IMR-90 (cell line): ENCODE measurements at regions not wholly inside any gene's neighbourhood (a gene's known extent, or its start where the extent isn't known, plus 50 kb on each side); places are given as distances from the start of the nearest gene placed in this dataset.

ENCODE experiments used
- ATAC-seq: fragments of 200-7000 bp; cut with Tn5 transposase; 2 replicates; pipeline ENCODE4 v1.9.1; 2020; ENCODE audit warnings: low read depth, mild to moderate bottlenecking, moderate library complexity
- BruUV-seq: library from RNA; stranded (reverse); fragments of 400-500 nt; replicated peaks from 2 replicates; lab custom pipeline; 2021; lab: Mats Ljungman, UMichigan
- CTCF ChIA-PET: fragments of 300-600 bp; formaldehyde crosslinking; extraction: SDS; loops from one replicate; lab custom pipeline; 2021; ENCODE audit warnings: antibody characterized with exemption; lab: Yijun Ruan, JAX
- POLR2A ChIA-PET: fragments of 300-600 bp; sonication (Branson Sonifier 250); formaldehyde crosslinking; loops from one replicate; lab custom pipeline; 2022; ENCODE audit warnings: antibody characterized with exemption; ENCODE audit not compliant: unreplicated experiment; lab: Charles Lee
- DNase-seq: peaks from one replicate; pipeline ENCODE4 v3.0.0; 2013
- H2AFZ ChIP-seq: replicated peaks from 2 replicates; pipeline ENCODE3; 2013; ENCODE audit warnings: low read length, mild to moderate bottlenecking; ENCODE audit not compliant: poor library complexity
- H2AK5ac ChIP-seq: 2 replicates; pipeline ENCODE4 v1.6.1; 2013; ENCODE audit warnings: low read depth, low read length, inconsistent platforms
- H2AK9ac ChIP-seq: replicated peaks from 2 replicates; pipeline ENCODE3; 2013; ENCODE audit warnings: mild to moderate bottlenecking, low read depth, low read length, moderate library complexity; ENCODE audit not compliant: poor library complexity
- H2BK120ac ChIP-seq: 2 replicates; pipeline ENCODE4 v1.6.1; 2013; ENCODE audit warnings: low read depth, low read length, inconsistent platforms
- H2BK15ac ChIP-seq: 3 replicates; pipeline ENCODE4 v1.6.1; 2013; ENCODE audit warnings: low read depth, low read length, inconsistent platforms
- H2BK20ac ChIP-seq: 2 replicates; pipeline ENCODE4 v1.6.1; 2013; ENCODE audit warnings: low read depth, mild to moderate bottlenecking, inconsistent platforms, low read length, moderate library complexity
- H2BK5ac ChIP-seq: 2 replicates; pipeline ENCODE4 v1.6.1; 2013; ENCODE audit warnings: mild to moderate bottlenecking, low read depth, low read length, inconsistent platforms; ENCODE audit not compliant: poor library complexity, severe bottlenecking
- H3K14ac ChIP-seq: replicated peaks from 2 replicates; pipeline ENCODE4 v1.6.1; 2013; ENCODE audit warnings: low read depth, low read length, inconsistent platforms
- H3K18ac ChIP-seq: 2 replicates; pipeline ENCODE4 v1.6.1; 2013; ENCODE audit warnings: low read depth, low read length, control low read depth
- H3K23ac ChIP-seq: 2 replicates; pipeline ENCODE4 v1.6.1; 2013; ENCODE audit warnings: low read depth, low read length, inconsistent platforms
- H3K27ac ChIP-seq: 2 replicates; pipeline ENCODE4 v1.5.1; 2013; ENCODE audit warnings: mild to moderate bottlenecking, control low read depth, low read length; ENCODE audit not compliant: insufficient read depth
- H3K27me3 ChIP-seq: 2 replicates; pipeline ENCODE4 v1.6.1; 2013; ENCODE audit warnings: low read length; ENCODE audit not compliant: control insufficient read depth, insufficient read depth
- H3K36me3 ChIP-seq: 2 replicates; pipeline ENCODE4 v1.6.1; 2013; ENCODE audit warnings: low read length, mixed read lengths; ENCODE audit not compliant: control insufficient read depth, insufficient read depth
- H3K4ac ChIP-seq: 2 replicates; pipeline ENCODE4 v1.6.1; 2013; ENCODE audit warnings: low read depth, low read length, inconsistent platforms
- H3K4me1 ChIP-seq: 2 replicates; pipeline ENCODE4 v1.6.1; 2013; ENCODE audit warnings: low read length, mixed read lengths; ENCODE audit not compliant: control insufficient read depth, insufficient read depth
- H3K4me2 ChIP-seq: 2 replicates; pipeline ENCODE4 v1.6.1; 2013; ENCODE audit warnings: low read depth, mild to moderate bottlenecking, control low read depth, low read length, moderate library complexity
- H3K4me3 ChIP-seq: 2 replicates; pipeline ENCODE4 v1.5.1; 2013; ENCODE audit warnings: low read depth, mild to moderate bottlenecking, control low read depth, low read length, moderate library complexity; ENCODE audit not compliant: insufficient read depth
- H3K56ac ChIP-seq: 2 replicates; pipeline ENCODE4 v1.6.1; 2013; ENCODE audit warnings: low read length, inconsistent platforms; ENCODE audit not compliant: insufficient read depth; ENCODE audit errors: extremely low read depth
- H3K79me1 ChIP-seq, 2 experiments: 2 replicates each; pipeline ENCODE4 v1.6.1; 2013; ENCODE audit warnings: low read length in 2 of 2, inconsistent platforms in 1 of 2, low read depth in 1 of 2
- H3K9ac ChIP-seq: 2 replicates; pipeline ENCODE4 v1.6.1; 2013; ENCODE audit warnings: low read depth, low read length, control low read depth
- H3K9me1 ChIP-seq: 2 replicates; pipeline ENCODE4 v1.6.1; 2013; ENCODE audit warnings: low read length, inconsistent platforms; ENCODE audit not compliant: insufficient read depth
- H3K9me3 ChIP-seq: 2 replicates; pipeline ENCODE4 v1.6.1; 2013; ENCODE audit warnings: low read length; ENCODE audit not compliant: control insufficient read depth, insufficient read depth
- H4K20me1 ChIP-seq: 2 replicates; pipeline ENCODE4 v1.6.1; 2013; ENCODE audit warnings: low read length, inconsistent platforms; ENCODE audit not compliant: insufficient read depth
- H4K5ac ChIP-seq: 2 replicates; pipeline ENCODE4 v1.6.1; 2013; ENCODE audit warnings: mild to moderate bottlenecking, low read depth, low read length, control low read depth
- H4K8ac ChIP-seq, 2 experiments: 2 replicates each; pipeline ENCODE4 v1.6.1; 2013; ENCODE audit warnings: low read depth in 2 of 2, low read length in 2 of 2, control low read depth in 1 of 2, inconsistent platforms in 1 of 2
- H4K91ac ChIP-seq: 2 replicates; pipeline ENCODE4 v1.6.1; 2013; ENCODE audit warnings: low read depth, low read length, inconsistent platforms; ENCODE audit not compliant: insufficient read depth
- BHLHE40 ChIP-seq: fragments of 150-350 bp; IDR thresholded peaks from 2 replicates; pipeline ENCODE4 v1.6.1; 2016; ENCODE audit warnings: mild to moderate bottlenecking, low read depth, low read length
- CEBPB ChIP-seq: IDR thresholded peaks from 2 replicates; pipeline ENCODE4 v1.6.1; 2012; ENCODE audit warnings: low read depth, low read length, improper control_type of control experiment
- CHD1 ChIP-seq: IDR thresholded peaks from 2 replicates; pipeline ENCODE4 v1.6.1; 2012; ENCODE audit warnings: low read depth, low read length, improper control_type of control experiment
- FOS ChIP-seq: fragments of 150-350 bp; IDR thresholded peaks from 2 replicates; pipeline ENCODE4 v1.6.1; 2016; ENCODE audit warnings: low read depth, low read length
- MAFK ChIP-seq: IDR thresholded peaks from 2 replicates; pipeline ENCODE4 v1.6.1; 2012; ENCODE audit warnings: low read depth, low read length, improper control_type of control experiment
- NFE2L2 ChIP-seq: fragments of 150-350 bp; IDR thresholded peaks from 2 replicates; pipeline ENCODE4 v1.6.1; 2016; ENCODE audit warnings: low read depth, mild to moderate bottlenecking, low read length
- POLR2A ChIP-seq: IDR thresholded peaks from 2 replicates; pipeline ENCODE4 v1.6.1; 2012; ENCODE audit warnings: mild to moderate bottlenecking, low read depth, low read length
- RAD21 ChIP-seq: IDR thresholded peaks from 2 replicates; pipeline ENCODE4 v1.6.1; 2012; ENCODE audit warnings: low read length, improper control_type of control experiment
- RCOR1 ChIP-seq: IDR thresholded peaks from 2 replicates; pipeline ENCODE4 v1.6.1; 2012; ENCODE audit warnings: mild to moderate bottlenecking, low read length, improper control_type of control experiment; ENCODE audit not compliant: insufficient replicate concordance
- SMC3 ChIP-seq: fragments of 150-350 bp; IDR thresholded peaks from 2 replicates; pipeline ENCODE4 v1.6.1; 2016; ENCODE audit warnings: low read depth, mild to moderate bottlenecking, antibody characterized with exemption, low read length, moderate library complexity
- WGBS, 2 experiments: methylation state at CpG; one replicate each; pipeline versions ENCODE4 v1.1.5 to v1.1.7; 2013; ENCODE audit warnings: missing lambda C conversion rate in 2 of 2; ENCODE audit not compliant: insufficient read length in 1 of 2; ENCODE audit errors: extremely low coverage in 2 of 2; 5-methylcytosine and 5-hydroxymethylcytosine counted together
- dilution Hi-C: fragments of 300-500 bp; cut with HindIII; formaldehyde crosslinking; loops from one replicate; pipeline ENCODE4 v1.14.3; 2018; ENCODE audit warnings: low sequenced_read_pairs; ENCODE audit not compliant: unreplicated experiment
- in situ Hi-C: fragments of 300-500 bp; cut with MboI; formaldehyde crosslinking; loops from 3 replicates; pipeline ENCODE4 v1.14.3; 2019; ENCODE audit warnings: low sequenced_read_pairs, inconsistent platforms, mixed read lengths
- intact Hi-C: fragments of 100-400 bp; cut with micrococcal nuclease; formaldehyde crosslinking; loops from 2 replicates; pipeline ENCODE4 v1.10.0; 2022
- TF ChIP-seq, protein P1 (sequence below): fragments of 150-350 bp; IDR thresholded peaks from 2 replicates; pipeline ENCODE4 v1.6.1; 2016; ENCODE audit warnings: low read depth, mild to moderate bottlenecking, low read length, moderate library complexity, borderline replicate concordance
- TF ChIP-seq, protein P2 (sequence below): fragments of 150-350 bp; IDR thresholded peaks from 2 replicates; pipeline ENCODE4 v1.6.1; 2017; ENCODE audit warnings: mild to moderate bottlenecking, antibody characterized with exemption, low read length, low read depth
- TF ChIP-seq, protein P3 (sequence below): conservative IDR thresholded peaks from 2 replicates; pipeline ENCODE4 v1.5.1; 2012; ENCODE audit warnings: mild to moderate bottlenecking, low read depth, low read length, improper control_type of control experiment

DNA sequence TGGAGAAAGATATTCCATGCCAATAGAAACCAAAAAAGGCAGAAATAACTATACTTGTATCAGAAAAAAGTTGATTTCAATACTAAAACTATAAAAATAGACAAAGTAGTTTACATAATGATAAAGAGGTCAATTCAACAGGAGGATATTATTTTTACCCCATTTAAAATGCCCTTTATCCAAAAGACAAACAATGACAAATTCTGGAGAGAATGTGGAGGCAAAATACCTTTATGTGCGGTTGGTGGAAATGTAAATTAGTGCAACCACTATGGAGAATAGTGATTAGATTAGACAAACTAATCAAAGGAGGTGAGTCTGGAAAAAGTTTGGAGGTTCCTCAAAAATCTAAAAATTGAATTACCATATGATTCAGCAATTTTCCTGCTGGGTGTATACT is 1262.3 kb downstream of the GRIK2 start:
- Histone ChIP-seq H3K4me3 (no peak overlapping the region), H3K27me3 (no peaks in the 10 kb centered on the region), H3K36me3 (no peaks in the 10 kb centered on the region), H4K5ac (no peak overlapping the region), H3K79me1 (no peaks in the 10 kb centered on the region), H3K9me3 (no peaks in the 10 kb centered on the region), H3K56ac (no peak overlapping the region), H2AK5ac (no peak overlapping the region), H2BK120ac (no peak overlapping the region), H3K9me1 (no peaks in the 10 kb centered on the region), H4K8ac (no peak overlapping the region), H3K27ac (no peak overlapping the region), H3K4me1 (no peaks in the 10 kb centered on the region), H2BK20ac (no peak overlapping the region), H2BK5ac (no peak overlapping the region), H2BK15ac (no peak overlapping the region), H2AFZ (no peak overlapping the region), H3K9ac (no peak overlapping the region), H3K18ac (no peak overlapping the region), H4K91ac (no peak overlapping the region), H3K4me2 (no peak overlapping the region), H3K23ac (no peak overlapping the region), H3K14ac (no peak overlapping the region), H2AK9ac (no peak overlapping the region), H3K4ac (no peak overlapping the region), H4K20me1 (no peaks in the 10 kb centered on the region)
- BruUV-seq, result no TSS peak
- intact Hi-C loops, result no loop called here
- CTCF ChIA-PET, result no interaction called here
- DNase-seq (no peak), ATAC-seq (no peak)
- POLR2A ChIA-PET, result no interaction called here
- in situ Hi-C loops, result no loop called here
- dilution Hi-C loops, result no loop called here
- WGBS, 2 experiments, result no CpG with 5 or more reads among the region's 1 CpG
- TF ChIP-seq POLR2A (no peak), CEBPB (no peak), RCOR1 (no peak), CHD1 (no peak), RAD21 (no peak), BHLHE40 (no peak), MAFK (no peak), SMC3 (no peak), NFE2L2 (no peak), FOS (no peak)
- TF ChIP-seq, protein P1, sequence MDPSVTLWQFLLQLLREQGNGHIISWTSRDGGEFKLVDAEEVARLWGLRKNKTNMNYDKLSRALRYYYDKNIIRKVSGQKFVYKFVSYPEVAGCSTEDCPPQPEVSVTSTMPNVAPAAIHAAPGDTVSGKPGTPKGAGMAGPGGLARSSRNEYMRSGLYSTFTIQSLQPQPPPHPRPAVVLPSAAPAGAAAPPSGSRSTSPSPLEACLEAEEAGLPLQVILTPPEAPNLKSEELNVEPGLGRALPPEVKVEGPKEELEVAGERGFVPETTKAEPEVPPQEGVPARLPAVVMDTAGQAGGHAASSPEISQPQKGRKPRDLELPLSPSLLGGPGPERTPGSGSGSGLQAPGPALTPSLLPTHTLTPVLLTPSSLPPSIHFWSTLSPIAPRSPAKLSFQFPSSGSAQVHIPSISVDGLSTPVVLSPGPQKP, result no peak
- TF ChIP-seq, protein P2, sequence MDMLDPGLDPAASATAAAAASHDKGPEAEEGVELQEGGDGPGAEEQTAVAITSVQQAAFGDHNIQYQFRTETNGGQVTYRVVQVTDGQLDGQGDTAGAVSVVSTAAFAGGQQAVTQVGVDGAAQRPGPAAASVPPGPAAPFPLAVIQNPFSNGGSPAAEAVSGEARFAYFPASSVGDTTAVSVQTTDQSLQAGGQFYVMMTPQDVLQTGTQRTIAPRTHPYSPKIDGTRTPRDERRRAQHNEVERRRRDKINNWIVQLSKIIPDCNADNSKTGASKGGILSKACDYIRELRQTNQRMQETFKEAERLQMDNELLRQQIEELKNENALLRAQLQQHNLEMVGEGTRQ, result no peak
- TF ChIP-seq, protein P3, sequence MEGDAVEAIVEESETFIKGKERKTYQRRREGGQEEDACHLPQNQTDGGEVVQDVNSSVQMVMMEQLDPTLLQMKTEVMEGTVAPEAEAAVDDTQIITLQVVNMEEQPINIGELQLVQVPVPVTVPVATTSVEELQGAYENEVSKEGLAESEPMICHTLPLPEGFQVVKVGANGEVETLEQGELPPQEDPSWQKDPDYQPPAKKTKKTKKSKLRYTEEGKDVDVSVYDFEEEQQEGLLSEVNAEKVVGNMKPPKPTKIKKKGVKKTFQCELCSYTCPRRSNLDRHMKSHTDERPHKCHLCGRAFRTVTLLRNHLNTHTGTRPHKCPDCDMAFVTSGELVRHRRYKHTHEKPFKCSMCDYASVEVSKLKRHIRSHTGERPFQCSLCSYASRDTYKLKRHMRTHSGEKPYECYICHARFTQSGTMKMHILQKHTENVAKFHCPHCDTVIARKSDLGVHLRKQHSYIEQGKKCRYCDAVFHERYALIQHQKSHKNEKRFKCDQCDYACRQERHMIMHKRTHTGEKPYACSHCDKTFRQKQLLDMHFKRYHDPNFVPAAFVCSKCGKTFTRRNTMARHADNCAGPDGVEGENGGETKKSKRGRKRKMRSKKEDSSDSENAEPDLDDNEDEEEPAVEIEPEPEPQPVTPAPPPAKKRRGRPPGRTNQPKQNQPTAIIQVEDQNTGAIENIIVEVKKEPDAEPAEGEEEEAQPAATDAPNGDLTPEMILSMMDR, result no peak
